AML-193 (cell line): ENCODE measurements at regions not wholly inside any gene's neighbourhood (a gene's known extent, or its start where the extent isn't known, plus 50 kb on each side); places are given as distances from the start of the nearest gene placed in this dataset.

Source experiments
- DNase-seq, 2 experiments: peaks; one replicate each; lab custom pipeline; 2025; lab: John Stamatoyannopoulos, UW

DNA sequence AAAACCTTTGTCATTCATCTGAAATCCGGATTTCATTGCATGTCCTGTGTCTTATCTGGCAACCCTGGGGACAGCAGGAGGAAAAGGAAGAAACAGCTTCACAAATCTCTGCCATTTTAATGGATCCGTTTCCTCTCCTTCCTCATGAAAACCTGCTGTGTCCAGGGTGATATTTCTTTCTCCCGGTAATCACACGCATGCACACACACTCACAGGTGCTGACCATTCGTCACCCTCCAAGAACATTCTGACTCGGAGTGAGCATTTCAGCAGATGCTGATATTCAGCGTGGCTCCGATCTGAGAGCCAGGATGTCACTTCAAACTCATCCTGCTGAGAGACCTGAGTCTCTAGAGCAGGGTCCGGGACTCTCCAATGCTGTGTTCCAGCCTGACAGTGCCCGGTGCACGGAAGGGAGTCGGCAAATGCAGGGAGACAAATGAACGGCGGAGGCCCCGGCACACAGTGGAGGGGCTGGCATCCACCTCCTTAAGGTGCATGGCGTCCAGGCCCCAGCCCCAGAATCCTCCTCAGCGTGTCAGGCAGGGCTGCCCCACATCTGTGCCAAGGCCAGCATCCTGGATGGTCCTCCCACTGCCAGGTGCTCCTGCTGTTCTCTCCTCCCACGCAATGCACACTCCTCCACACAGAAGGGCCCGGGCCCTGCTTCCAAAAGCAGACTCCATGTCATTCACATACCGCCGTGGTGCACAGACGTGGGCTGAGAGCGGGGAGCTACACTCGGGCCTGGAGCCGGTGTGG is 70.7 kb downstream of the RBFOX3 start:
- no peak for DNase-seq

DNA sequence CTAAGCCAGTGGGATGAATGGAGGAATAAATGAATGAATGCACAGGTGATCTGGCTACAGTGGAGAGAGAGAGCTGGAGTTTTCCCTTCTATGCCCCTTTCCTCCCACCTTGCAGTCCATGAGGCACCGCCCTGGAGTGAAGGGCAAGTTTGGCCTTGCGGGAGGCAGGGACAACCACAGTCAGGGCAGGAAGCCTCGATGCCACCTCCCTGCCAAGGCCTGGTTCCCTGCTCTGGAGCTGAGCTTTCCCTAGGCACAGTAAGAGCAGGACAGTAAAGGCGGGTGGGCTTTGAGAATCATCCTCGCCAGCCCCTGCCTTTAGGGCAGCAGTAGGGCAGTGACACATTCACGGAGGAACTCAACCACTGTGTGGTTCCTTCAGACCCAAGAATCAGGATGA is 72.6 kb downstream of the RBFOX3 start:
- DNase-seq: no peak

DNA sequence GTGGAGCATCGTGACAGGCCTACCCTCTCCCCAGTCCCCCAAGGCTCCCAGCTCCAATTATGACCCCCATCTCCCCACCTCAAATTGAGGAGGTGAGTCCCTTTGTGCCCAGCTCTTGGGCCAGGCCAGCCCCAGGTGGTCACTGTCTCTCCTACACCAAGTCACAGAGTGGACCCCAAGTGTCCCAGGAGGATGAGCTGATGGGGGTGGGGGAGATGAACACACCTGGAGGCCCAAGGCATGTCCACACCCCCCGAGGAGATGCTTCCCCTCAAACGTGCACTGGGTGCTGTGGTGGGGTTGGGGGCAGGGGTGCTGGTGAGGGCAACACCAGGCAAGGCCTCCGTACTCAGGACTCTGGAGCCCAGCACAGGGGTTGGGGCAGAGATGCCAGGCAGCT is 73.2 kb downstream of the RBFOX3 start:
- DNase-seq: no peak

DNA sequence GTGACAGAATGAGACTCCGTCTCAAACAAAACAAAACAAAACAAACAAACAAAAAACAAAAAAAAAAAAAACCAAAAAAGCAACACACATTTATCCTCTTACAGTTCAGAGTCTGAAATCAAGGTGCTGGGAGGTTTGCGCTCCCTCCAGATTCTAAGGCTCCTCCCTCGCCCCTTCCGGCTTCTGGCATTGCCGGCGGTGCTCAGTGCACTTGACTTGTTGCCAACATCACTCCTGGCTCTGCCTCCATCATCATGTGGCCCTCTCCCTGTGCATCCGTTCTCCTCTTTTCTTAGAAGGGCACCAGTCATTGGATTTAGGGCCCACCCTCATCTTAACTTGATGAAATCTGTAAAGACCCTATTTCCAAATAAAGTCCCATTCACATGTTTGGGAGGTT is 73.8 kb downstream of the RBFOX3 start:
- DNase-seq: no peak

DNA sequence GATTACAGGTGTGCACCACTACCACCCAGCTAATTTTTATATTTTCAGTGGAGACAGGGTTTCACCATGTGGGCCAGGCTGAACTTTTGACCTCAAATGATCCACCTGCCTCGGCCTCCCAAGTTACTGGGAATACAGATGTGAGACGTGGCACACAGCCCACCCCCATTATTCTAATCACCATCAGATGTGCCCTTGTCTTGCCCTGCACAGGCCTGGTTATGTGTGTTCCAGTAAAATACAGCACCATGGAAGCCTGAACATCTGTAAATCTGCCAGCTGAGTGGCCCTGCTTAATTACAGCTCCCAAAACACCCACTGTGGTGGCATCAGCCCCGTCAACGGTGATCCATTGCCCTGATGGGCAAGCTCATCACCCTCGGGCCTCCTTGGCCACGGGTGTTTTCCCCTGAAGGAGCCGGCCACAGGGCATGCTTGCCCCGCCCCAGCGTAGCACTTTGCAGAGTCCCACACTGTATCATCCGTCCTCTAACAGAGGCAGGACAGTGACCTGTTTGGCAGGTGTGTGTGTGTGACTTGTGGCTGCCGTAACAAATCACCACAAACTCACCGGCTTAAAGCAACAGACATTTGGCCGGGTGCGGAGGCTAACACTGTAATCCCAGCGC is 74.5 kb downstream of the RBFOX3 start:
- no peak for DNase-seq

DNA sequence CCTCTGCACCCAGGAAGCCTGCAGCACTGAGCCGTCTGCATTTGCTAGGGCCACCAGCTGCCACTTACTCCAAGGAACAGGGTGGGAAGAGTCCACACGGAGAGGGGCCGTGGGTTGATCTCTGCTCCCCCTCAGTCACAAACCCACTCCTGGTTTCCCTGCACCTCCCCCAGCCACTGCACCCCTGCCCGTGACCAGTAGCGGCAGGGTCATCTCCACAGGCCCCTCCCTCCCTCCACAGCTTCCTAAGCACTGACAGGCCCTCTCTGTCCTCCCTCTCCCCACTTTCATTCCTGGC is 75.2 kb downstream of the RBFOX3 start:
- DNase-seq: no peak

DNA sequence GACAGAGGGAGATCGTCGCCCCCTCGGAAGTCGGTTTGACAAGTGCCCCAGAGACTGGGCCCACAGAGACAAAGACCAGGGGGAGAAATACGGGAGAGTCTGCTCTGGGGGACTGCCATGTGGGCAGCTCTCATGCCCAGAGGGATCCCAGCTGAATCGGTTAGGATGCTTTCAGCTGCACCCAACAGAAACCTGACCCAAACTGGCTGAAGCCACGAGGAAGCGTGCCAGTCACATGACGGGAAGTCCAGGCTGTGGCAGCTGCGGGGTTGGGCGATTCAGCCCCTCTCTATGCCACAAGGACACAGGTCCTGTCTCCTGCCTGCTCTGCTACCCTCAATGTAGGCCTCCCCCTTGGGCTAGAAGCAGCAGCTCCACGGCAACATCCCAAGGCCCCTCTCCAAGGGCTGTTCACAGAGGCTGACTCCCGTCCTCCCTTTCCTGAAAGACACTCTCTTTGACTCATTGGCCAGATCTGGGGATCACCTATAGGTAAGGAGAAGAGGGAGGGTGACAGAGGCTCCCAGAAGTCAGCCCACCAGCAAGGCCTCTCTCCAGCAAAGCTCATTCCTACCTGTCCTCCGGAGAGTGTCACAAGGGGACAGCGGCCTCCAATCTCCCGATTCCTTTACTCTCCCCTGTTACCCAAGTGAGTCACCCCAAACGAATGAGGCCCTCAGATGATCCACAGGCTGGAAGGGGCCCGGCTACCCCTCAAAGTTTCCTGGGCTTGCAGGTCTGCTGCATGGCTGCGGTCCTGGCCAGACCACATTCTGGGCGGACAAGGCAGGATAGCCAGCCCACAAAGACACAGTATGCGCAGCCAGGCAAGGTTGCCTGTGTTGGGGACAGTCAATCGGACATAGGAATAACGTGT is 75.8 kb downstream of the RBFOX3 start:
- no peak for DNase-seq

DNA sequence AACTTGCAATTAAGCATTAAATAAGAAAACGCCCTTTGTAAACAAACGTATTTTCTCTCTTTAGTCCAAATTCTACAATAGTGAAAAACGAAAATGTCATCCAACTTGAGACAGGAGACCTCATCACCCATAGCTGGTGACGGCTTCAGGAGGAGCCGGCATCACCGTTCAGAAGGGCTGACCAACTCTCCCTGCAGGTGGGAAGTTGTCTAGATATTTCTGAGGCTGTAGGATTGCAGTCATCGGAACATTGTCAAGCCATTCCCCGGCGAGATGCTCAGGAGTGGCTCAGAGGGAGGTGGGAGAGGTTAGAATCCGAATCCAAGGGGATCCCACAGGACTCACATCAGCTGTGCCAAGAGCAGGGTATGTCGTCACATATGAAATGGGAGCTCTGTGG is 76.7 kb downstream of the RBFOX3 start:
- DNase-seq: no peak

DNA sequence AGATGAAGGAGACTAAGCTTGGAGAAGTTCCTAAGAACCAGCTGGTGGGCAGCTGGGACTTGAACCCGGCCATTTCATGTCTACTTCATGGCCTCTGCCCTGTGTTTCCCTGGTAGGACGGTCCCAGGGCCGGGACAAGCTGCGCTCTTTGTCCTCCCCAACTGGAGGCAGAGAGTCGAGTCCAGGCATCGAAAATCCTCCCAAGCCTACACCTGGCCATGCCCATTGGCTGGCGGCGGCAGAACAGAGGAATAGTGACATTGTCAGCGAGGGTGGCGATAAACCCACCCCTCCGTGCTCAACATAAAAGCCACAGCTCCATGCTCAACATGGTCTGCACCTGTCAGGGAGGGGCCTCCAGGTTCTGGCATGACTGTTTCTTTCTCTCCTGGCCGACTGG is 77.7 kb downstream of the RBFOX3 start:
- no peak for DNase-seq

DNA sequence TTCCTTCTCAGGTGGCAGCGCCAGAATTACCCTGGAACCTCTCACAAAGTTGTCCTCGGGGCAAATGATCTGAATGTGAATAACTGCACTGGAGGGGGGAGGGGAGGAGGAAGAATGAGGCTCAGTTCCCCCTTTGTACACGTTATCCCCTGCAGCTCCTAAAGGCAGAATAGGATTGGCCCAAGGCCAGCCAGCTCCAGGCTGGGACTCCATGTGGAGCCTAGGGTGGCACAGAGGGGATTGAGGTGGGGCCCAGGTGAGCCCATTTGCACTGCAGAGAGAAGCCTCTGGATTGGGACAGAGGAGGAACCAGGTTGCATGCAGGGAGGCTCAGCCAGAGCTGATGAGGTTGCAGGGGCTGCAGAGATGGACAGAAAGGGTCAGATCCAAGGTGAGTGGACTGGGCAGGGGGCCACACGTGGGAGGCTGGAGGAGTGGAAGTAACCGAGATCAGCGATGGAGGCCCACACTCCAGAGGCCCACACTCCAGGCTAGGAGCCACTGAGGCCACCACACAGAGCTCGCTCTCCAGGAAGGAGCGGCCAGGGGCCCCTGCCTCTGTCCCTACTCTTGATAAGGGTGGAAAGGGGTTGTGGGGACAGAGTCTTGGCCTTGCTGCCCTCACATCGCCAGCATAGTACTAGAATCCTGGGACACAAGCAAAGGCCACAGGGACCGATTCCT is 78.6 kb downstream of the RBFOX3 start:
- DNase-seq: no peak

DNA sequence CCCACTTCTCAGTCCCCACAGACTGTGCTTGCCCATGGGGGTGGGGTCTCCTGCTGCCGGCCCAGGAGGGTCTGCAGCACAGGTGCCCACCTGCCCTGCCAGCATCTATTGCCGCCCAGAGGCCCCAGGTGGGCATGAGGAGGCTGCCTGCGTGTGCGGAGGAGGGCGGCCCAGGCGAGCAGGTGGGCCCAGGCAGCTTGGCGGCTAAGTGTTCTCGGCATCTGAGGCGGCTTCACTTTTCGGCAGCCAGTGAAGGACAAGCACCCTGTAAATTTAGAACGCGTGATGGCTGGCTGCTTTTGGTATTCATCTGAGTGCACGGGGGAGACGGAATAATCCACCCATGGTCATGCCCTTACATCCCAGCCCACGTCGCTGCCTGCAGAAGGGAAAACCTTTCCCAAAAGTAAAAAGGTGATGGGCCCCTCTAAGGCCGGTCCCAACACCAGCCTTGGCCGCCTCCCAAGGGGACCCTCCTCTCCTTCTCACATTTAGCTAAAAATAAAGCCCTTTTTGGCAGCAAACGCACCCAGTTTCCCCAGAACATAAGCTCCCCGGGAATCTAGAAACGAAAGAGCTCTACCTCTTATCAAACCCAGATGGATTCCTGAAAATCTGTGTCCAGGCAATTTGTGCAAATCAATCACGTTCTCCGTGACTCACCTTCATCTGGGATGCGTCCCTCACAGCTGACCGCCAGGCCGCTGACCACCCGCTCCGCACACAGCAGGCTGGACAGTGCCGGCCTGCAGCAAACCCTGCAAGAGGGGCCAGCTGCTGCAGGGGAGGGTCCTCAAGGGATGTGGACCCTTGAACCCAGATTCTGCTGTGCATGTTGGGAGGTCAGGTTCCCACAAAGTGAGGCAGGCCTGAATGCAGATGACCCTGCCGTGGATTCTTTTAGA is 79.4 kb downstream of the RBFOX3 start:
- no peak for DNase-seq

DNA sequence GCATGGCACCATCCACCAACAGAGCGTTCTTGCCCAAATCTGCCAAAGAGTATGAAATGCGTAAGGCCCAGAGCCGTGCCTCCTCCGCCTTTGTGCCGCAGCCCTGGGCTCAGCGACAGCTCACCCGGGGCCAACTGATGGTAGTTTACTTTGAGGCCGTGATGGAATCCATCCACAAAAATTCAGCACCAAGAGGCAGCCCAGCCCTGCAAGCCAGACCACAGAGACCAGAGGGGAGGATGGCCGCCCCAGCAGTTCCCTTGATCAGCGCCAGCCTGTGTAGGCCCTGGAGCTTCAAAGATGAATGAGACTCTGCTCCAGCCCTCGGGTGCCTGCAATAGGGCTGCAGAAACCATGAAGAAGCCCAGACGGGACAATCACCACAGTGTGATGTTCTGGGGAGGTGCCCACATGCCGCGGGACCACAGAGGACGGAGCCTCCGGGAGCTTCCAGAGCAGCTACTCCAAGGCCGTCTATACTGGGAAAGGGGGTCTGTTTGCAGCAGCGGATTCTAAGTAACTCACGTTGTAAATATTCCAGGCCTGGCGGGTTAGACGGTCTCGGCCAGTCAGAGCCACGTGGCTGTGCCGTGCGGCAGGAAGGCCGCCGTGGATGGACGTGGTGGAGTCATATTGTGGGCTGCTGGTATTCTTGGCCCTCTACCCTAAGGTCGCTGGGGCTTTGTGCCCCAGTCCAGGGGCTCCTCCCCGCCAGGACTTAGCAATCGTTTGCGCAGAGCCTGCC is 80.3 kb downstream of the RBFOX3 start:
- DNase-seq: no peak

DNA sequence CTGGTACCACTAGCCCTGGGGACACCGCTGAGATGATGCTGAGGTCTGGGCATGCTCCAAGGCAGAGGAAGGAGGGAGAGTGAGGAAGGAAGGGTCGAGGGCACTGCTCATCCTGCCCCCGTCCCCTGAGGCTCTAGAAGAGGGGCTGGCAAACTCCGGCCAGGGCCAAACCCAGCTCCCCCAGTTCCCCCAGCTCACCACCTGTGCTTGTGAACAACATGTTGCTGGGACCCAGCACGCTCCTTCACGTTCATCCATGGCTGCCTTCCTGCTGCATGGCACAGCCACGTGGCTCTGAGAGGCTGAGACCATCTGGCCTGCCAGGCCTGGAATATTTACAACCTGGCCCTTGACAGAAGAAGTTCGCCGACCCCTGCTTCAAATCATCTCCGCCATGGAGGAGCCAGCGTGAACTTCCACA is 81.2 kb downstream of the RBFOX3 start:
- DNase-seq: no peak

DNA sequence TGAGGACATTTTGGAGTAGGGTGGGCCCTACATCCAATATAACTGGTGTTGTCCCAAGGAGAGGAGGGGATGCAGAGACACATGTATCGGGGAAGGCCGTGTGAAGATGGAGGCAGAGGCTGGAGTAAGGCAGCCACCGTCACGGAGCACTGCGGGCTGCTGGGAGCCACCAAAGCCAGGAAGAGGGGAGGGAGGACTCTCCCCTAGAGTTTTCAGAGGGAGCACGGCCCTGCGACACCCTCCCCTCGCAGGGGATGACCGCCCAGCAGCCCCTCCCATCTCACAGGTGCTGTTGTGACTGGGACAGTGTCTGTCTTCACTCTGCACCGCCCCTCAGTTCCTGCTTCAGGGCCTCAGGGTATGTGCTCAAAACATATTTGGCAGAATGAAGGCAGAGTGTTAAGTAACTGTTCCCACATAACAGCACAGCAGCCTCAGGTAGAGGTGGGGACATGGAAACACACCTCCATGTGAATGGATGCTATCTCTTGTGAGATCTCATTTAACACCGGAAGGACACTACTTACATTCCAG is 82.2 kb downstream of the RBFOX3 start:
- no peak for DNase-seq

DNA sequence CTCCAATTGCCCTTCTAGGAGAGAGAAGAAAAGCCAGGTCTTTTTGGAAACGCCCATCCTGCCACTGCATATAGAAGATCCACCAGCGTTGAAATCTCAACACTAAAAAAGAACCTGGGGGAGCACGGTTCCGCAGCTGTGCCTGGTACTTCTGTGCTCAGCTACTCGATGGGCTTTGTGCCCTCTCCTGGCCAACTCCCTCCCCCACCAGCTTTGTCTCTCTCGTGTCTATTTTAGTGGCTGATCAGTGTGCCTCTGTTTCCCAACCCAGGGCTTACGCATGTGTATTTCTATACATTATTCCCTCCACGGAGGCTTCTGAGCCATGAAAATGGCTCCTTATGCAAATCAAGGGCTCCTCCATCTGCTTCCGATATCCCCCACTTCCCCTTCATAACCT is 83.5 kb downstream of the RBFOX3 start:
- no peak for DNase-seq

DNA sequence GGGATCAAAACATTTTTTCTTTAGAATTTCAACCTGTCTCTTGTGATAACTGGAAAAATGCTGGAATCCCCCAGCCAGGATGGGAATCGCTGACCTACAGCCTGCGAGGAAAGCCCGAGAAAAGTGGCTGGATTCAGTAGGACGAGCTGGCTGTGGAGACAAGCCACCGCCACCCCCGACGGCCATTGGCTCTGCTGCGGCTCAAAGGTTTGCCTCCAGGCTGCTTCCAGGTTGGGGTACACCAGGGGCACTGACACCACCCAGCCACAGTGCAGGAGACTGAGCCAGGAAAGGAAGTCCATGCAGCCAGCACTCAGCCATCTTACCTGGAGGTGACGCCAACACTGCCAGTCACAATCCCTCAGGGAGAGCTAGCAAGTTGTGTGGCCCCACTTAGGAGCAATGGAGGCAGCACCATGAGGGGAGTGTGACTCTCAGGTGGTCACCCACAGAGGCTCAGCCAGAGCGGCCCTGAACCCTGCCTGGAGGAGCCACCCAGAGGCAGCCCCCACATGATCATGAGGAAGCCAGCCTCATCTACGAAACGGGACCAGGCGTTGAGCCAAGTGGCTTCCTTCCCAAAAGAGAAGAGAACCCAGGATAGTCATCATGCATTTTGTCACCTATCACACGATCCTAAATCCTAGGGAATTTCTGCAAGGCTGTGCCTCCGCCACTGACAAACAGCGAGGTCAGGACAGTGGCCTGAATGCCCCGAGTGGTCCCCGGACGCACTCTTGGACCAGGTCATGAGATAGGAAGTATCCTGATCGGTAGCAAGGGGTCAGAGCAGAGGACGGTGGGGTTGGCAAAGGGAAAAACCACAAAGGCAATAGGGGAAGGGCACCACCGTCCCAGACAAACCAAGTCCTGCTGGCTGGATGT is 84.8 kb downstream of the RBFOX3 start:
- no peak for DNase-seq

DNA sequence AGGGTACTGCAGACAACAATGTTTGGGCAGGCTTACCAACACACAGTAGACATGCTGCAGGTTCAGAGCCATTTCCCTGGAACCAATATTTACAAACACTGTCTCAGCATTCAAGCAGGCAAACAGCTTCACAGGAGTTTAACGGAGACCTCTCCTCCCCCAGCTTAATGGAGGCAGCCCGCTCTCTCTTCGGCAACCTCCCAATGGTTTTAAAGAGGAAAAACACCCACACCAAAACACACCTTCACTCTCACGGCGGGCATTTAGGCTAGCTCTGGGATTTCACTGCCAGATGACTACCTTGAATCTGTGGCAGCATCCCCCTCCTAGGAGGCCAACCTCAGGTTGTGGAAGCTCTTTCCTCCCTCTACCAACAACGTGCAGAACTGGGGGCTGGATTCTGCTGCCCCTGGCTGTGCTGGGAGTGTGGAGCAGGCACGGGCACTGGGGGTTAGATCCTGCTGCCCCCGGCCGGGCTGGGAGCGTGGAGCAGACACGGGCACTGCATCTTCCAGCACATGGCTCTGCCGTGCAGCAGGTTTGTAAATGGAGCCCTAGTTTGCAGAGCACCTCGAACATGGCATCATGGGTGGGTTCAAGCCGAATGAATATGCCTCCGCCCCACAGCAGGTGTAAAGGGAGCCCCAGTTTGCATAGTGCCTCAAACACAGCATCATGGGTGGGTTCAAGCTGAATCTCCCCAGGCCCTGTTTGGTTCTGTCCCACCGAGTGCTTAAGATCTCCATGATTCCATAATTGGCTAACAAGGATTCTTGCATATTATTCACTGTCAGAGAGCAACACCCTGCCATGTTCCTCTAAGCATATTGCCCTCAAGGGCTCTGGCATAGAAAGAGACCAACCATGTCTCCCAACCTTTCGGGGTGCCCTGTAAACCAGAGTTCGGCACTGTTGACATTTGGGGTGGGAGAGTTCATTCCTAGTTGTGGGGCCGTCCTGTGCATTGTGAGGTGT is 86.4 kb downstream of the RBFOX3 start:
- DNase-seq: no peak

DNA sequence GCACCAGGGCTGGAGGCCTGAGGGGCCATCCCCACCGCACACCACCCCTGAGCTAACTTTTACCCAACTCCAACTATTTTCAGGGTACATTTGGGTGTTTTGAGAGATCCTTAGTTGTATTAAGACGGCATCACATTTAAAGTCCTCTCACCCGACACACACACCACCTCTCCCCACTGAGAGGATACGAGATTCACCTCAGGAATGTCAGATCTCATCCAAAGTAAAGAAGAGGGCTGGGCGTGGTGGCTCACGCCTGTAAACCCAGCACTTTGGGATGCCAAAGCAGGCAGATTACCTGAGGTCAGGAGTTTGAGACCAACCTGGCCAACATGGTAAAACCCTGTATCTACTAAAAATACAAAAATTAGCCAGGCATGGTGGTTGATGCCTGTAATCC is 88.4 kb downstream of the RBFOX3 start:
- DNase-seq: no peak
